Gastroesophageal sphincter (tissue), 3 donors: ENCODE measurements at regions not wholly inside any gene's neighbourhood (a gene's known extent, or its start where the extent isn't known, plus 50 kb on each side); places are given as distances from the start of the nearest gene placed in this dataset.

Experiments
- CTCF ChIP-seq, 4 experiments: fragments of 200-600 bp in 2 of 4; fragments of 450-650 bp in 2 of 4; sonication (generic) in 1 of 4; IDR thresholded peaks; one replicate each; pipeline ENCODE4 v1.5.1; 2017 to 2019; ENCODE audit warnings: antibody characterized with exemption in 4 of 4, mild to moderate bottlenecking in 2 of 4, moderate library complexity in 2 of 4
- EP300 ChIP-seq: sonication (generic); formaldehyde crosslinking; IDR thresholded peaks from one replicate; pipeline ENCODE4 v1.6.1; 2017; ENCODE audit warnings: antibody characterized with exemption, mild to moderate bottlenecking
- POLR2A ChIP-seq, 2 donors: fragments of 450-650 bp; IDR thresholded peaks; one replicate each; pipeline ENCODE4 v1.6.1; 2017; ENCODE audit warnings: antibody characterized with exemption in 2 of 2, mild to moderate bottlenecking in 2 of 2, moderate library complexity in 1 of 2

GRCh38 chr11:20249378-20249777 lies 89.1 kb upstream of the DBX1 start:
- TF ChIP-seq CTCF (IDR thresholded peaks at IDR 0.05), result no peak
- TF ChIP-seq POLR2A (IDR thresholded peaks at IDR 0.05), result no peak
- TF ChIP-seq EP300, result no peak
